ENCODE measurements at regions not wholly inside any gene's neighbourhood (a gene's known extent, or its start where the extent isn't known, plus 50 kb on each side); places are given as distances from the start of the nearest gene placed in this dataset.

DNA sequence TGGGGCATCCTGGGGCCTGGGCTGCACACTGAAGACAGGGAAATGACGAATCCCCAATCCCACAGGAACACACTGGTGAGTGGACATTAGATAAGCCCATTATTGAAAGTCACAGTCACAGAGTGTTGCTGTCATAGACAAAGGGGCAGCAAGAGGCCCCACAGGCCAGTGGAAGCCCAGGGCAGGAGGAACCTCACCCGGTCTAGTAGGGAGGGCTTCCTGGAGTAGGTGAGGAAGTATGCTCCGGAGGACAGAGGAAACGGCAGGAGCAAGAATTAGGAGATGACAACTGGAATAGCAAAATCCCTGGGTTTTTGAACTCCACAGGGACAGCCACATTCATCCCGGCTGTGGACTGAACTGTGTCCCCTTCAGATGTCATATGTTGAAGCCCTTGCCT lies 101.2 kb downstream of the TPRA1 start:
- no peak overlapping the region for H3K4me2 ChIP-seq (ENCODE audit: insufficient read depth, insufficient read length, low read length)
- H3K23me2 ChIP-seq (ENCODE audit: insufficient read length, low read depth, low read length, poor library complexity, severe bottlenecking), result no peaks in the 10 kb centered on the region
- H3K27me3 Mint-ChIP-seq (ENCODE audit: low read depth), result peaks cover 7% of the 10 kb centered on the region
- no peak overlapping the region for H3K27ac Mint-ChIP-seq
- H3T11ph ChIP-seq (ENCODE audit: low read length), result no peak overlapping the region
- DNase-seq, result no peak
- H3K27me3 ChIP-seq (ENCODE audit: insufficient read depth, low read length), result no peaks in the 10 kb centered on the region
- H3K4me3 Mint-ChIP-seq, result no peak overlapping the region
- H4K5ac ChIP-seq (ENCODE audit: insufficient read length, low read depth, low read length), result no peak overlapping the region
- no peak overlapping the region for H3K14ac ChIP-seq (ENCODE audit: insufficient read depth, low read length)
- H2BK120ac ChIP-seq (ENCODE audit: low read depth, low read length, poor library complexity, severe bottlenecking), result no peak overlapping the region
- H3K27ac ChIP-seq (ENCODE audit: insufficient read length, low read depth, low read length), result no peak overlapping the region
- no peak overlapping the region for H3K9ac ChIP-seq (ENCODE audit: extremely low read depth, insufficient read length, low read length)
- H3K9me3 ChIP-seq (ENCODE audit: control insufficient read depth, low read depth, low read length), result no peaks in the 10 kb centered on the region
- H4K8ac ChIP-seq (replicated peaks; ENCODE audit: insufficient read length, low read depth, low read length), result no peak overlapping the region
- no peaks in the 10 kb centered on the region for H3K79me2 ChIP-seq (ENCODE audit: insufficient read depth, low read length)
- TF ChIP-seq, protein P1, sequence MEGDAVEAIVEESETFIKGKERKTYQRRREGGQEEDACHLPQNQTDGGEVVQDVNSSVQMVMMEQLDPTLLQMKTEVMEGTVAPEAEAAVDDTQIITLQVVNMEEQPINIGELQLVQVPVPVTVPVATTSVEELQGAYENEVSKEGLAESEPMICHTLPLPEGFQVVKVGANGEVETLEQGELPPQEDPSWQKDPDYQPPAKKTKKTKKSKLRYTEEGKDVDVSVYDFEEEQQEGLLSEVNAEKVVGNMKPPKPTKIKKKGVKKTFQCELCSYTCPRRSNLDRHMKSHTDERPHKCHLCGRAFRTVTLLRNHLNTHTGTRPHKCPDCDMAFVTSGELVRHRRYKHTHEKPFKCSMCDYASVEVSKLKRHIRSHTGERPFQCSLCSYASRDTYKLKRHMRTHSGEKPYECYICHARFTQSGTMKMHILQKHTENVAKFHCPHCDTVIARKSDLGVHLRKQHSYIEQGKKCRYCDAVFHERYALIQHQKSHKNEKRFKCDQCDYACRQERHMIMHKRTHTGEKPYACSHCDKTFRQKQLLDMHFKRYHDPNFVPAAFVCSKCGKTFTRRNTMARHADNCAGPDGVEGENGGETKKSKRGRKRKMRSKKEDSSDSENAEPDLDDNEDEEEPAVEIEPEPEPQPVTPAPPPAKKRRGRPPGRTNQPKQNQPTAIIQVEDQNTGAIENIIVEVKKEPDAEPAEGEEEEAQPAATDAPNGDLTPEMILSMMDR (conservative IDR thresholded peaks at IDR 0.05), result no peak
- H4K20me1 ChIP-seq (ENCODE audit: control insufficient read depth, insufficient read depth, insufficient read length), result peaks cover 2% of the 10 kb centered on the region
- no peak overlapping the region for H2AFZ ChIP-seq (ENCODE audit: low read length)
- H4K91ac ChIP-seq (ENCODE audit: insufficient read length, low read depth, low read length), result no peak overlapping the region
- peaks cover 9 to 18% of the 10 kb centered on the region in 2 experiments for H3K4me1 Mint-ChIP-seq
- no peak overlapping the region for H2BK20ac ChIP-seq (ENCODE audit: low read depth, low read length, poor library complexity, severe bottlenecking)
- no CpG with 5 or more reads among the region's 5 CpGs for WGBS (ENCODE audit: extremely low coverage, insufficient read length, low lambda C conversion rate)
- no peaks in the 10 kb centered on the region for H3K79me1 ChIP-seq (ENCODE audit: insufficient read depth, low read depth, low read length, poor library complexity, severe bottlenecking)
- no peak overlapping the region for H3K18ac ChIP-seq (ENCODE audit: insufficient read length, low read depth, low read length)
- no peak overlapping the region for H3K4ac ChIP-seq (ENCODE audit: low read depth, low read length)
- H2BK12ac ChIP-seq (ENCODE audit: insufficient read length, low read depth, low read length), result no peak overlapping the region
- H3K36me3 Mint-ChIP-seq (ENCODE audit: insufficient read depth in 1 of 3, low read depth in 3 of 3), result peaks cover 10 to 17% (median 12%) of the 10 kb centered on the region in 3 experiments
- H2AK5ac ChIP-seq (ENCODE audit: insufficient read length, low read length), result no peak overlapping the region
- no peak overlapping the region for H2BK5ac ChIP-seq (ENCODE audit: insufficient read length, low read length)
- H3K23ac ChIP-seq (ENCODE audit: insufficient read length, low read depth, low read length), result no peak overlapping the region
- no peak overlapping the region for H2BK15ac ChIP-seq (ENCODE audit: low read depth, low read length)
- no peaks in the 10 kb centered on the region for H3K4me1 ChIP-seq (ENCODE audit: insufficient read depth, low read length)
- no peak overlapping the region for H3K56ac ChIP-seq (ENCODE audit: insufficient read length, low read depth, low read length)
- peaks cover 14 to 15% of the 10 kb centered on the region in 2 experiments for H3K9me3 Mint-ChIP-seq
